Keratinocyte (primary cell): ENCODE measurements at regions not wholly inside any gene's neighbourhood (a gene's known extent, or its start where the extent isn't known, plus 50 kb on each side); places are given as distances from the start of the nearest gene placed in this dataset.

Source experiments
- CTCF ChIP-seq, 3 experiments: IDR thresholded peaks in 1 of 3; conservative IDR thresholded peaks in 1 of 3; optimal IDR thresholded peaks in 1 of 3; 2 replicates in 2 of 3; 3 replicates in 1 of 3; pipeline versions ENCODE3 to v1.5.1; 2011; ENCODE audit warnings: low read length in 3 of 3, mild to moderate bottlenecking in 3 of 3, moderate library complexity in 2 of 3, control low read depth in 1 of 3, inconsistent platforms in 1 of 3; ENCODE audit not compliant: insufficient read depth in 2 of 3; ENCODE audit errors: extremely low read depth in 1 of 3
- EZH2 ChIP-seq: IDR thresholded peaks from one replicate; pipeline ENCODE4 v1.6.1; 2012; ENCODE audit warnings: inconsistent platforms, mild to moderate bottlenecking, low read length, moderate library complexity

- no peak for TF ChIP-seq CTCF (optimal IDR thresholded peaks at IDR 0.05 in 1 of 3, IDR thresholded peaks at IDR 0.05 in 1 of 3, conservative IDR thresholded peaks at IDR 0.05 in 1 of 3; ENCODE audit: extremely low read depth in 1 of 3, insufficient read depth in 2 of 3, low read length in 3 of 3)
- TF ChIP-seq EZH2: no peak
Measured at GRCh38 chr11:87974797-87975196, 200.4 kb downstream of the RAB38 start.
